GM19240 (cell line): ENCODE measurements at regions not wholly inside any gene's neighbourhood (a gene's known extent, or its start where the extent isn't known, plus 50 kb on each side); places are given as distances from the start of the nearest gene placed in this dataset.

Experiments used
- DNase-seq: peaks from one replicate; pipeline ENCODE4 v3.0.0; 2011; ENCODE audit warnings: low spot score; ENCODE audit not compliant: insufficient read length

DNA sequence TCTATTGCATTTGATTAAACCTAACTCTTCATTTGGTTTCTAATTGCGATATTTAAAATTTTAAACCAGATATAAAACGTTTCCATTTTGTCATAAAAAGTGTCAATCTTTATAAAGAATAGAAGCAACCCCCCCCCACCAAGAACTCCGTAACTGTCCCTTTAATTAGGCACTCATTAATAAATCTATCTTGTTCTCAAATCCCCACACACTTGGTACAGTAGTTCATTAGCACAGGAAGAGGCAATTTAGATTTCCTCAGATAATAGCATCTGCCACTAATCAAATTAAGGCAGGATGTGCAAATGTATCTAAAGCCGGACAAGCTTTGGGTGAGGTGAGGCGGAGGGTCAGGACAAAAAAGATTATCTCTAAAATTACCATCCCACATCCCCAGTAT is 1143.3 kb upstream of the AUTS2 start:
- DNase-seq, result no peak

DNA sequence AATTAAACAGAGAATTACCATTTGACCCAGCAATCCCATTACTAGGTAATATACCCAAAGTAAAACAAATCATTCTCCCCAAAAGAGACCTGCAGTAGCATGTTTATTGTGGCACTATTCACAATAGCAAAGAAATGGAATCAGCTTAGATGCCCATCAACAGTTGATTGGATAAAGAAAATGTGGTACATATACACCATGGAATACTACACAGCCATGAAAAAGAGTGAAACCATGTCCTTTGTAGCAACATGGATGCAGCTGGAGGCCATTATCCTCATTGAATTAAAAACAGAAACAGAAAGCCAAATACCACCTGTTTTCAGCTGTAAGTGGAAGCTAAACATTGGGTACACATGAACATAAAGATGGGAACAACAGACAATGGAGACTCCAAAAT is 1141.8 kb upstream of the AUTS2 start:
- DNase-seq, result no peak

DNA sequence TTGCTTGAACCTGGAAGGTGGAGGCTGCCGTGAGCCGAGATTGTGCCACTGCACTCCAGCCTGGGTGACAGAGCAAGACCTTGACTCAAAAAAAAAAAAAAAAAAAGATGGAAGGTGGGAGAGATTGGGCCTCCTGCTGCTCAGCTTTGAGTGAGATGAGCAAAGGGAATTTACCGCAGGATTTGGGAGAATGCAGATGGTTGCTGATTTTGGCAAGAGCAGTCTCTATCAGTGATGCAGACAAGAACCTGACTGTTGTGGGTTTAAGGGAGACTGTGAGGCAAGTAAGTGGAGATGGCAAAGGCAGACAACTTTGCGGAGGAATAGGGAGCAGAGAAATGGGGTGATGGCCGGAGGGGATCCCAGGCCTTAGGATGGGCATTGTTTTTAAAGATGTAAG is 1140.8 kb upstream of the AUTS2 start:
- no peak for DNase-seq

DNA sequence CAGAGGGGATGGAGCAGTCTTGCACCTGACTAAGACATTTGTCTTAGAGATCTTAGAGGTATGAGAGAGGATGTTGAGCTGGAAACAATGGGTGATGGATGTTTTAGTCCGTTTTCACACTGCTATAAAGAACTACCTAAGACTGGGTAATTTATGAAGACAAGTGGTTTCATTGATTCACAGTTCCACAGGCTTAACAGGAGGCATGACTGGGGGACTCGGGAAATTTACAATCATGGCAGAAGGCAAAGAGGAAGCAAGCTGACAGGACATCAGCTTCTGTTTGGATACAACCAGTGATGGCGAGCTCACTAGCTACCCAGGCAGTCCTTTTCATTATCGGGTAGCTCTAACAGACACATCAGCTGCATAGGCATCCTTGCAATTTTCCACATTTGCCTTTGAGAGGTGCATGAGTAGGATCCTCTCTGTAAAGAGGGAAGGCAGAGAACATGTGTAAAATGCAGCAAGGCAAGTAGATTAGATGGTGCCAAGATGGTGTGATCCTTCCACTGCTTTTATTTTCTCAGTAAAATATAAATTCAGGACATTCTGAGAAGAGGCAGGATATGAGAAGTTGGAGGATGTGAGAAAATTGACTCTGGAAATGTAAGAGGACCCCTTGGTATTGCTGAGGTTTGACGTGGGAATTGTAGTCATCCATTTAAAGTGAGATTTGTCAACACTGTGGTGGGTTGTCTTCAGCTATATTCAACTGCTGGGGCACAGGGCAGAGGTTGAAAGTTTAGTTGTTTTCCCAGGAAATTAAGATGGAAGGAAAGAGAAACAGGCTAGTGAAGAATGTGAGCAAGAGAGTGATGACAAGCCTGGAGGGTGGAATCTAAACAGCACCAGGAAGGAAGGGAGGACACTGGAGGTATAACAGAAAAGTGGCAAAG is 1140.0 kb upstream of the AUTS2 start:
- DNase-seq, result no peak

DNA sequence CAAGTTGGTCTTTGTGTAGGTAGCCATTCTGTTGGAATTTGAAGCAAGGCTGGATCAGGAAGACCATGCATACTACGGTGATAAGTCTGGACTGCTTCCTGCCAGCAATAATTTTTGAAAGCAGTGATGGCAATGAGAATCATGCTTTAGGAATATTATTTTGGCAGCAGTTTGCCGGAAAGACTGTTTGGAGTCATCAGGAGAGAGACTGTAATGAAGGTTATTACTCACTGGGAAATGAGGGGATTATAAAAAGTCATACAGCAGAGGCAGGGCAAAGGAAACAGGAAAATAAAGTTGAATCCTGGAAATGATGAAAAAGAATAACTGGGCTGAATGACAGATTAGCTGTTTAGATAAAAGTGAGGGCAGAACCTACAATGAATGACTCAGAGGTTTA is 1136.8 kb upstream of the AUTS2 start:
- no peak for DNase-seq

DNA sequence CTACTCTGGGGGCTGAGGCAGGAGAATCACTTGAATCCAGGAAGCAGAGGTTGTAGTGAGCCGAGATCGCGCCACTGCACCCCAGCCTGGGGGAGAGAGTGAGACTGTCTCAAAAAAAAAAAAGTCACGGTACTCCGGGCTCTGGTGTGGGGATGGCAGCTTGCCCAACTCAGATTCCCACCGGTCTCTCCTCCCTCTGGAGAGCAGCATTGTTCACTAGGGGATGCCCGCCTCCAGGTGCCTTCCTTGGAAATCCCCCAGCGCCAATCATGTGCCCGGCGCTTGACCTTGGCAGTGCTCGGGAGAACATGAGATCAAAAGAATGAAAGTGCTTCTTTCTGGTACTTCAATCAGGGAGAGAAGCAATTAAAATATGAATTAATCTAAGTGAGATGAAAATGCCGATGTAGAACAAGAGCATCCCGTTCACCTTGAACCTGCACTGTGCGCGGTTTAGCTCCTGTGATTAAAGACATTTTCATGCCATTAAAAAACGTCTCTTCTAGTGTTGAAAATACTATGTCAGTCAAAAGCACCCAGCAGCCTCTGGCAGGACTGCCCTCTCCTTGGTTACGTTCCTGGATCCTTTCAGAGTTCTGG is 1127.3 kb upstream of the AUTS2 start:
- DNase-seq, result no peak

DNA sequence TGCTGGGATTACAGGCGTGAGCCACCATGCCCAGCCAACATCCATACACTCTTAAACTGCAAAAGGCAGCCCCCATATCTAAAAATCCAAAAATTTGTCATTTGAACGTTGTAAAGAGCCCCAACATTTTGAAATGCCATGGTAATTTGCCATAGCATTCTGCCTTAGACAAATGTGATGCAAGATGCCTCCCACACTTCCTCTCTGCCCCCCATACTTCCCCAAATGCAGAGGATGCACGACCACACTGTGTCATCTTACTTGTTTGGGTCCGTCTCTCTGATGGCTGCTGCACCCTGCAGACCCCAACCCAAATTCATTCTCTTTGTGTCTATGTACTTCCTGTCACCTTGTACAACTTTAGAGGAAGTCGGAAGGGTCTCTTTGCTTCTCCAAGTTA is 1125.6 kb upstream of the AUTS2 start:
- no peak for DNase-seq

DNA sequence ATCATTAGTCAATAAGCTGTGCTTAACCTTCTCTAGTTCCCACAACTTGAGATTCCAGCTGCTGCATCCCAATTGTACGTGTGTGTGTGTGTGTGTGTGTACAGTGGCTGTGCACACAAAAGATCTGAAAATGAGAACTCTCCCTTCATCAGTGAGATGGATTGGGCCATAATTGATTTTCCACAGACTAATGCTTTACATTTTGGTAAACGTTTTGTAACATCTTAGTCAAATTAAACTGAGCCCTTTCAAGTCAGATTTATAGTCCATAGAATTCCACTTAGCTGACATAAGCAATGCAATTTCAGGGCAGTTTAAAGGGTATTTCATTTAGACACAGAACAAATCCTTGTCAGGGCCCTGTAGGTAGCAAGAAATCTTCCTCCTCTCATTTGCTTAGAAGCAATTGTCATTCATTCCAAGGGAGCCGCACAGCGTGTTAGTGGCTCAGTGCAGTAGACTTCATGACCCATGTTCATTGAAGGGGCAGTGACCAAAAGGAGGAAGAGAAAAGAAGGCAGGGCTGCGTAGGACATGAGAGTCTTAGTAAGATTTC is 1123.5 kb upstream of the AUTS2 start:
- DNase-seq, result no peak

DNA sequence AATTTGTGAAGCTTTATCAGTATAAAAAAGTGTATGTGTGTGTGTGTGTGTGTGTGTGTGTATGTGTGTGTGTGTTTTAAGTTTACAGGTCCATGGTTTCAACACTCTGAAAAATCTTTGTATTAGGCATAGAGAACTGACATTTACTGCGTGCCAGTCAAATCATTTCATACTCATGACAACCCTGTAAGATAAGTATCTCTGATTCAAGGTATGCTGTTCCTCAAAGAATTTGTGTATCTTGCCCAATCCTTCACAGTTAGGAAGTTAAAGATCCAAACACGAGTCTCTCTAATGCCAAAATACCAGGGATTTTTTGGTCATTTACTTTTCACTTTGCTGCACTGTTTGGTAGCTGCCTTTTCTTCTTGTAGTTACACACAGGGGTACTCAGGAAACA is 1121.3 kb upstream of the AUTS2 start:
- no peak for DNase-seq

DNA sequence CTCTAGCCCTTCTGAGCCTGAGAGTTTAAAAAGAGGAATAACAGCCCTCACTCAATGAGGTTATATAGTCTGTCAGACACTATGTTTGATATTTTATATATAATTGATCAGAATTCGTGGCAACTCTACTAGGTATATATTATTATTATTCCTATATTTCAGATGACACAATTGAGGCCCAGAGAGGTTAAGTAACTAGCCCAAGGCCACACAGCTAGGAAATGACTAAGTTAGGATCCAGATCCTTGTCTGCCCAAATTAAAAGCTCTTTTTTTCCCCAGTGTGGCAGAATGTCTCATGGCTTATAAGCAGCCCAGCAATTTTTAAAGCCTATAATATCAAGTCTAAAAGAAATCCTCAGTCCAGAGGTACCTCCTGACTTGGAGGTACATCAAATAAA is 1119.9 kb upstream of the AUTS2 start:
- no peak for DNase-seq

DNA sequence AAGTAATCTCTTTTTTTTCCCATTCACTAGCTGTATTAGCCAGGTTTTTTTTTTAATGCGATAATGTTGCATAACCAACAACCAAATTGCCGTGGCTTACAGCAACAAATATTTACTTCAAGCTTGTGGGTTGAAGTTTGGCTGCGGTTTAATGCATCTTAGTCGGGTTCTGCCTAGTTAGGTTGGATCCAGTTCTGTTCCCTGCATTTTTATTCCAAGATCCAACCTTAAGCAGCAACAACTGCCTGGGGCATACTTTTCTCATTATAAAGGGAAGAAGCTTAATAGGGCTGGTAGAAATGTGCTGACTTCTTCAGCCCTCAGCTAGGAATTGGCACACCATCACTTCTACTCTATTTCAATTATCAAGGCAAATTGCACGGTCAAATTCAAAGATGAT is 1115.5 kb upstream of the AUTS2 start:
- DNase-seq, result no peak

DNA sequence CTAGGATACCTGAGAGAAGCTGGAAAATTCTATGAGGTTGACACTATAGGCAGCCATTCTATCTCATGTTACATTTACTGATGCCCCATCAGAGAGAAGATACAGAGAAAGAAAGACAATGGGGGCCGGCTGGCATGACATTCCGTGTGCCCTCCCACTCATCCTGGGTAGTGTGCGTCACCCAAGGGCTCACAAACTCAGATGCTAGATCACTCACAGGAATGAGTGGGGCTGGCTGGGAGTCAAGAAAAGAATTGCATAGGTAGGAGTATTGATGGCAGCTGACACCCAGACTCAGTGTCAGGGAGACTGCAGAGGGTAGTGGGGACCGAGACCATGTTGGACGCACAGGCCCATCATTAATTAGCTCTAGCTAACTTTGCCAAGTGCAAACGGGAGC is 1113.5 kb upstream of the AUTS2 start:
- DNase-seq, result no peak

DNA sequence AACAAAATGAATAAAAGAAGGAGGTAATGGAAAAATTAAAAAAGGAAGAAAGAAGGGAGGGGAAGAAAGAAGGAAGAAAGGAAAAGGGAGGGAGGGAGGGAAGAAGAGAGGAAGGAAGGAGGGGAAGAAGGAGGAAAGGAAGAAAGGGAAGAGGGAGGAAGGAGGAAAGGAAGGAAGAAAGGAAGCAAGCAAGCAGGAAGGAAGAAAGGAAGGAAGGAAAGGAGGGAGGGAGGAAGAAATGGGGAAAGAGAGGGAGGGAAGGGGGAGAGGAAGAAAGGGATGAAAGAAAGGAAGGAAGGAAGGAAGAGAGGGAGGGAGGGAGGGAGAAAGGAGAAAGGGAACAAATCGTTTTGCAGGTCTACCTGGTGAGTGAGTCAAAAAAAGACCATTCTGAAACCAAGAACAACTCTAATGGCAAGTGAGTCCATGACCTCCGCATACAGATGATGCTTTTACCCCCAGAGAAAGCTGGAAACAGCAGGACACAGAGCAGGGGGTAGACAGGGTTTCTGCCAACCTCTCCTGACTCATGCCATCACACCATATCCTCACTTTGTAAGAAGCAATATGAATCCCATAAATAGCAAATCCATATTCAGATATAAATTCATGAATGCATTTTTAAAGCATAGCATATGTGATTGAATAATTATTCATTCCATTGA is 1112.9 kb upstream of the AUTS2 start:
- DNase-seq, result no peak

DNA sequence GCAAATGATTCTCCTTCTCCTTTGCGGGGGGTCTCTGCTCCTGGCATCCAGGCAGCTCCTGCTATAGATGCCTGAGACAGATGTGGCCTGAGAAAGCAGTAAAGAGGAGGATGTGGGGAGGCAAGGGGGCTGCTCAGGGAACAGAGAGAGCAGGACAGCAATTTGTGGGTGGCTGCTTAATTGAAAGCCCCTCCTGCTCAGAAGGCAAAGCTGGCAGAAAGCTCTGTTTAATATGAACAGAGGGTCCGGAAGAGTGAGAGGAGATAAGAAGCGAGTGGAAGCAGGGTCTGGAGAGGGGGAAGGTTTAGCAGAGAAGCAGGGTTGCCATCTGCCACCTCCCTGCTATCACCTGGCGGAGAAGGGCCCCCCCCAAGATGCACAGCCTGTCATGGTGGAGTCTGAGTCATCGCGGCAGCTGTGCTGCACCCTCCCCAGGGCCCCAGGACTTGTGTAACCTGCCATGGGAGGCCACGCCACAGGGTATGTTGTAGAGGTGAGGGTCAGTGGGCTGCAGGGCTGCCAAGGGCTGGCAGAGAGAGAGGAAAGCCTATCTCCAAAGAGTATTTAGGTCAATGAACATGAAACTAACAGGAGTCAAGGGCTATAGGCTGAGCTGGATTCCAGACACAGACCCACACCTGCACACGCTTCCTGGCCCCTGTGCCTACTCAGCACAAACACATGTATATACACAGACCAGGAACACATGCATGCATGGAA is 1109.8 kb upstream of the AUTS2 start:
- no peak for DNase-seq

DNA sequence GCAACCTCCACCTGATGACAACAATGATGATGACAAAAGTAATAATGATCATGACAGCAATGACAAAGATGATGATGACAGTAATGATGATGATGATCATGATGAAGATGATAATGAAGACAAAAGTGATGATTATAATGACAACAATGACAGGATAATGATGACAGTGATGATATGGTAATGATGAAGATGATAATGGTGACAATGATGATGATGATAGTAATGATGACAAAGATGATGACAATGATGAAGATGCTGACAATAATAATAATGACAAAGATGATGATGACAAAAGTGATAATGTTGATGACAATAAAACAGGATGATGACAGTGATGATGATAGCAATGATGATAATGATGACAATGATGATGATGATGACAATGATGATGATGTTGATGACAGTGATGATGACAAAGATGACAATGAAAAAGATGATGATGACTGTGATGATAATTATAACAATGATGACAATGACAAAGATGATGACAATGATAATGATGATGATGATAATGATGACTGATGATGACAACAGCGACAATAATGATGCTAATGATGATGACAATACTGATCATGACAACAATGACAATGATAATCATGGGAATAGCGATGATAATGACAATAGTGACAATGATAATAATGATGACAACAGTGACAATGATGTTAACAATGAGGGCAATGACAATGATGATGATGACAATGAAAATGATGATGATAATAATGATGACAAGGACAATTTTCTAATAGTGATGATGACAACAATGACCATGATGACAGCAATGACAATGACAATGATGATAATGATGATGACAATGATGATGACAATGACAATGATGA is 1106.5 kb upstream of the AUTS2 start:
- DNase-seq, result no peak

DNA sequence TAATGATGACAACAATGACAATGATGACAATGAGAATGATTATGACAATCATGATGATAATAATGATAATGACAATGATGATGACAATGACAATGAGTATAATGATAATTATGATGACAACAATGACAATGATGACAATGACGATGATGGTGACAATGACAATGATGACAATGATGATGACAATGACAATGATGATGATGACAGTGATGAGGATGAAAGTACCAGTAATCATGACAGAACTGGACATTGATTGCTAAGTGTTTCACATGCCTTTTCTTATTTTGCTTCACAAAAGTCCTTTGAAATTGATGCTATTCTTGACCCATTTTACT is 1106.0 kb upstream of the AUTS2 start:
- no peak for DNase-seq

DNA sequence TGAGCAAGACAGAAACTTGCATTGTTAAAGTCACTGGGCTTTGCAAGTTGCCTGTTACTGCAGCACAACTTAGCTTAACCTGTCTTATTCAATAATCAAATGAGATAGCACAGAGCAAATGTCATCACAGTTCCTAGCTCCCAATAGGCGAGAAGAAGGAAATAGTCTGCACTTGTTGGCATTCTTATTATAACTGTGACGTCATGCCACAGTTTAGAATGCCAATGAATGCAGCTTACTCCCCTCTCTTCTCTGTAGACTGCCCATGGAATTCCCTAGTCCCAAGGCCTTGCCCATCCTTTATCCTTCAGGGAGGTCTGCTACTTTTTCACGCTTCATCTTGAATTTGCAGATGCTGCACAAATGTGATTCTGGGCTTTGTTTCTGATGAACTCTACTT is 1094.9 kb upstream of the AUTS2 start:
- no peak for DNase-seq

DNA sequence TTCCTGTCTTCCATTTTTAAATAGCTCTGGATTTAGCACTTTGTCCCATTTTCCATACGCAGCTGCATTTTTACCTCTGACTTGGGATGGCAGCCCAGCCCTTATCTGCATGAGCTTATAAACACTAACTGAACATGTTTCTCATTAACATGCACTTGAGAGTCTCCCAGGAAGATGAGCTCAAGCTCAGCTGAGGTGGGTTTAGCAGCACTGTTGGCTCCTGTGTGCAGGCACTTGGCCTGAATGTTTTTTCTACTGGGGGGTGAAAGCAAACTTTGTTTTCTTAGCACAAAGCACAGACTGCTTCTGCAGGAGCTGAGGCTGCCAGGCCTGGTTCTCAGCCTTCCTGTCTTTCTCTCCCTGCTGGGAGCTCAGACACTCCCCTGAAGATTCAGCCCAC is 1093.6 kb upstream of the AUTS2 start:
- no peak for DNase-seq

DNA sequence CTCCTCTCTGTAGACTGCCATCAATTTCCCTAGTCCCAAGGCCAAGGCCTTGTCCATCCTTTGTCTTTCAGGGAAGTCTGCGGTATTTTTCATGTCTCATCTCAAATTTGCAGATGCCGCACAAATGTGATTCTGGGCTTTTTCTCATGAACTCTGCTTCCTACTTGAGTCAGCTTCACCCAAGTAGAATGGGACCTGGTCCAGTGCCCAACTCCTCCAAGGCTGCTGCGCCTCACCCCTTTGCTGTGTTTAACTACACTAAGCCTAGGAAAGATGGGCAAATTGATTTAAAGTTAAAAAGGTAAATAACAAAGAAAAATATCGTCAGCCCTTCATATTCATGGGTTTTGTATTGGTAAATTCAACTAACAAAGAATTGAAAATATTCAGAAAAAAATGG is 1092.6 kb upstream of the AUTS2 start:
- no peak for DNase-seq

DNA sequence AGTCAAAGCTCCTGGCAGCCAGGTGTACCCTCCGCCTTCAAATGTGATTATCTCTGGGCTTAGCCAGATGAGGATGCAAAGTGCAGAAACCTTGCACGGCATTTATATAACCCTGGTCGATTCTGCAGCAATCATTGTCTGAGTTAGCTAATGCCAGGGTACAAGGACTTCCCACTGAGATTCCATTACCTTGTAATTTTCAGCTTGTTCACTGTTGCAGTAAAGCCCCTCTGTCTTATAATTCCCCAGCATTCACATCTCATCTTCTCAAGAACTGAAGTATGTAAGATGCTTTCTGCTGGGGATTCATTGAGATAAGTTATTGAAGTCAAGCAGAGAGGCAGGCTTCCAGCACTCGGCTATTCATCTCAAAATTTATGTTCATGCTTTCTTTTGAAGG is 1090.6 kb upstream of the AUTS2 start:
- no peak for DNase-seq

DNA sequence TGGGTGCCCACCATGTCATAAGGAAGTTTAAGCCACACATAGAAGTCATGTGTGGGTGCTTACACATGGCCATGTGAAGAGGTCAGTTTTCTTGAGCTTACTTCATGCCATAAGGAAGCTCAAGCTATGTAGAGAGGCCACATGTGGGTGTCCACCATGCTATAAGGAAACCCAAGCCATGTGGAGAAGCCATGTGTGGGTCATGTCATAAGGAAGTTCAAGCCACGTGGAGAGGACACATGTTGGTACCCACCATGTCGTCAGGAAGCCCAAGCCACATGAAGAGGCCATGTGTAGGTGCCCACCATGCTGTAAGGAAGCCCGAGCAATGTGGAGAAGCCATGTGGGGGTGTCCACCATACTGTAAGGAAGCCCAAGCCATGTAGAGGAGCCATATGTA is 1089.2 kb upstream of the AUTS2 start:
- DNase-seq, result no peak
